H1 (cell line): ENCODE measurements at regions not wholly inside any gene's neighbourhood (a gene's known extent, or its start where the extent isn't known, plus 50 kb on each side); places are given as distances from the start of the nearest gene placed in this dataset.

Experiments
- CTCF ChIA-PET: fragments of 300-600 bp; sonication (Branson Sonifier 250); formaldehyde crosslinking; loops from one replicate; lab custom pipeline; 2021; ENCODE audit not compliant: partially characterized antibody; lab: Charles Lee
- POLR2A ChIA-PET: fragments of 300-600 bp; sonication (Branson Sonifier 250); formaldehyde crosslinking; loops from one replicate; lab custom pipeline; 2021; ENCODE audit warnings: inconsistent platforms; ENCODE audit not compliant: partially characterized antibody; lab: Charles Lee
- DNase-seq, 2 experiments: peaks; one replicate each; pipeline versions ENCODE4 v3.0.0 to v3.0.0-alpha.2; 2010 to 2022; ENCODE audit warnings: low spot score in 2 of 2, low read depth in 1 of 2, mixed read lengths in 1 of 2
- FAIRE-seq: peaks from 2 replicates; lab custom pipeline; 2011; peaks lifted over from hg19 to GRCh38; lab: Jason Lieb, UNC
- H2AFZ ChIP-seq: 2 replicates; pipeline ENCODE4 v1.8.1; 2012; ENCODE audit warnings: low read length, inconsistent platforms
- H2AK5ac ChIP-seq: 2 replicates; pipeline ENCODE4 v1.6.1; 2013; ENCODE audit warnings: low read depth, low read length
- H2BK120ac ChIP-seq: replicated peaks from 2 replicates; pipeline ENCODE3; 2013; ENCODE audit warnings: low read depth, low read length, inconsistent platforms
- H2BK12ac ChIP-seq: 2 replicates; pipeline ENCODE4 v1.6.1; 2013; ENCODE audit warnings: low read depth, low read length
- H2BK15ac ChIP-seq: 2 replicates; pipeline ENCODE4 v1.6.1; 2013; ENCODE audit warnings: low read length
- H2BK20ac ChIP-seq: 2 replicates; pipeline ENCODE4 v1.6.1; 2013; ENCODE audit warnings: low read length
- H2BK5ac ChIP-seq: 2 replicates; pipeline ENCODE4 v1.6.1; 2013; ENCODE audit warnings: low read depth, low read length
- H3K14ac ChIP-seq: 2 replicates; pipeline ENCODE4 v1.6.1; 2013; ENCODE audit warnings: inconsistent platforms; ENCODE audit not compliant: insufficient read length
- H3K18ac ChIP-seq: 2 replicates; pipeline ENCODE4 v1.6.1; 2013; ENCODE audit warnings: low read length; ENCODE audit errors: extremely low read depth
- H3K23ac ChIP-seq: 2 replicates; pipeline ENCODE4 v1.6.1; 2013; ENCODE audit warnings: inconsistent platforms; ENCODE audit not compliant: insufficient read length
- H3K23me2 ChIP-seq: 2 replicates; pipeline ENCODE4 v1.6.1; 2013; ENCODE audit warnings: low read depth, low read length
- H3K27ac ChIP-seq: 2 replicates; pipeline ENCODE4 v1.6.1; 2011; ENCODE audit warnings: low read depth, low read length, inconsistent platforms
- H3K27me3 ChIP-seq, 4 experiments: replicated peaks in 1 of 4; 1 replicate in 1 of 4; 2 replicates in 3 of 4; pipeline versions ENCODE4 v1.6.1 to v1.8.1; 2011 to 2013; ENCODE audit warnings: low read length in 3 of 4, mild to moderate bottlenecking in 3 of 4, inconsistent platforms in 2 of 4, mixed read lengths in 2 of 4, moderate library complexity in 1 of 4; ENCODE audit not compliant: control insufficient read depth in 3 of 4, insufficient read depth in 3 of 4; ENCODE audit errors: extremely low read depth in 1 of 4
- H3K36me3 ChIP-seq, 4 experiments: 2 replicates each; pipeline versions ENCODE4 v1.6.1 to v1.8.1; 2011 to 2013; ENCODE audit warnings: mild to moderate bottlenecking in 4 of 4, low read length in 3 of 4, moderate library complexity in 2 of 4, control low read depth in 1 of 4, inconsistent platforms in 1 of 4; ENCODE audit not compliant: insufficient read depth in 4 of 4, control insufficient read depth in 2 of 4
- H3K4ac ChIP-seq: replicated peaks from 2 replicates; pipeline ENCODE3; 2013; ENCODE audit warnings: low read length, low read depth, mixed read lengths, inconsistent platforms; ENCODE audit not compliant: insufficient read length
- H3K4me1 ChIP-seq, 4 experiments: replicated peaks in 1 of 4; 1 replicate in 1 of 4; 2 replicates in 3 of 4; pipeline versions ENCODE4 v1.6.1 to v1.8.1; 2011 to 2013; ENCODE audit warnings: low read length in 3 of 4, inconsistent platforms in 2 of 4, mixed read lengths in 1 of 4; ENCODE audit not compliant: insufficient read depth in 4 of 4, control insufficient read depth in 3 of 4
- H3K4me2 ChIP-seq, 2 experiments: 2 replicates each; pipeline versions ENCODE4 v1.6.1 to v1.8.1; 2011 to 2013; ENCODE audit warnings: low read depth in 2 of 2, low read length in 2 of 2, control low read depth in 1 of 2, inconsistent platforms in 1 of 2, mild to moderate bottlenecking in 1 of 2; ENCODE audit not compliant: insufficient read depth in 1 of 2
- H3K4me3 ChIP-seq, 4 experiments: fragments of 200-600, 300-600 bp in 1 of 4; sonication (generic), shearing (Covaris generic), sonication (Bioruptor Twin) in 1 of 4; 2 replicates each; pipeline versions ENCODE4 v1.5.1 to v1.8.1; 2011 to 2016; ENCODE audit warnings: low read length in 4 of 4, low read depth in 3 of 4, control low read depth in 2 of 4, inconsistent platforms in 2 of 4, mild to moderate bottlenecking in 2 of 4, mixed read lengths in 1 of 4, moderate library complexity in 1 of 4; ENCODE audit not compliant: insufficient read depth in 2 of 4; ENCODE audit errors: extremely low read depth in 1 of 4
- H3K56ac ChIP-seq: replicated peaks from 2 replicates; pipeline ENCODE3; 2013; ENCODE audit warnings: low read depth, mild to moderate bottlenecking, mixed read lengths, low read length, inconsistent platforms; ENCODE audit not compliant: insufficient read length
- H3K79me1 ChIP-seq: 2 replicates; pipeline ENCODE4 v1.6.1; 2013; ENCODE audit warnings: low read depth, low read length, control low read depth
- H3K79me2 ChIP-seq, 2 experiments: 2 replicates each; pipeline versions ENCODE4 v1.6.1 to v1.8.1; 2012 to 2013; ENCODE audit warnings: low read length in 2 of 2, mild to moderate bottlenecking in 2 of 2, inconsistent platforms in 1 of 2; ENCODE audit not compliant: insufficient read depth in 2 of 2, control insufficient read depth in 1 of 2
- H3K9ac ChIP-seq, 4 experiments: replicated peaks in 1 of 4; 1 replicate in 1 of 4; 2 replicates in 3 of 4; pipeline versions ENCODE4 v1.6.1 to v1.8.1; 2011 to 2013; ENCODE audit warnings: low read depth in 3 of 4, low read length in 3 of 4, control low read depth in 2 of 4, mild to moderate bottlenecking in 2 of 4, moderate library complexity in 2 of 4, inconsistent platforms in 1 of 4; ENCODE audit errors: extremely low read depth in 1 of 4
- H3K9me3 ChIP-seq, 2 experiments: 2 replicates each; pipeline versions ENCODE4 v1.6.1 to v1.8.1; 2012 to 2013; ENCODE audit warnings: mild to moderate bottlenecking in 2 of 2, moderate library complexity in 2 of 2, control low read depth in 1 of 2, inconsistent platforms in 1 of 2, low read depth in 1 of 2, low read length in 1 of 2, mixed read lengths in 1 of 2; ENCODE audit not compliant: insufficient read depth in 2 of 2
- H4K20me1 ChIP-seq, 2 experiments: replicated peaks in 1 of 2; 2 replicates each; pipeline versions ENCODE3 to v1.8.1; 2011 to 2013; ENCODE audit warnings: inconsistent platforms in 2 of 2, low read length in 2 of 2, mild to moderate bottlenecking in 1 of 2; ENCODE audit not compliant: insufficient read depth in 2 of 2, control insufficient read depth in 1 of 2
- H4K5ac ChIP-seq: 2 replicates; pipeline ENCODE4 v1.6.1; 2013; ENCODE audit warnings: low read length, low read depth, mixed read lengths, inconsistent platforms; ENCODE audit not compliant: insufficient read length
- H4K8ac ChIP-seq: 2 replicates; pipeline ENCODE4 v1.8.0; 2013; ENCODE audit warnings: mild to moderate bottlenecking, moderate library complexity, low read length, inconsistent platforms; ENCODE audit not compliant: insufficient read depth; ENCODE audit errors: extremely low read depth
- H4K91ac ChIP-seq: replicated peaks from 2 replicates; pipeline ENCODE3; 2013; ENCODE audit warnings: low read length, mixed read lengths, inconsistent platforms; ENCODE audit not compliant: insufficient read length
- BACH1 ChIP-seq: IDR thresholded peaks from 2 replicates; pipeline ENCODE4 v1.6.1; 2012; ENCODE audit warnings: low read length, improper control_type of control experiment
- BRCA1 ChIP-seq: IDR thresholded peaks from 2 replicates; pipeline ENCODE4 v1.6.1; 2012; ENCODE audit warnings: low read depth, low read length, improper control_type of control experiment
- CBX8 ChIP-seq: fragments of 300-800, 300-1000 bp; sonication (generic); IDR thresholded peaks from 2 replicates; pipeline ENCODE4 v1.7.1; 2016; ENCODE audit warnings: low read depth, low read length, borderline replicate concordance
- EP300 ChIP-seq, 2 experiments: IDR thresholded peaks; 1 replicate in 1 of 2; 2 replicates in 1 of 2; pipeline ENCODE4 v1.6.1; 2011 to 2012; ENCODE audit warnings: low read depth in 2 of 2, low read length in 2 of 2, mild to moderate bottlenecking in 2 of 2, borderline replicate concordance in 1 of 2, inconsistent platforms in 1 of 2, moderate library complexity in 1 of 2
- EZH2 ChIP-seq: fragments of 200-600 bp; sonication (generic); IDR thresholded peaks from 2 replicates; pipeline ENCODE4 v1.7.1; 2012; ENCODE audit warnings: low read depth, mild to moderate bottlenecking, moderate library complexity, low read length, inconsistent platforms; ENCODE audit not compliant: severe bottlenecking
- MAFK ChIP-seq: IDR thresholded peaks from 2 replicates; pipeline ENCODE4 v1.6.1; 2012; ENCODE audit warnings: low read depth, mild to moderate bottlenecking, improper control_type of control experiment, low read length
- NANOG ChIP-seq: IDR thresholded peaks from 2 replicates; pipeline ENCODE4 v1.6.1; 2011; ENCODE audit warnings: low read length, low read depth, mild to moderate bottlenecking, inconsistent platforms; ENCODE audit not compliant: insufficient read depth, poor library complexity, severe bottlenecking
- NRF1 ChIP-seq: IDR thresholded peaks from 2 replicates; pipeline ENCODE4 v1.6.1; 2011; ENCODE audit warnings: mild to moderate bottlenecking, low read depth, low read length, improper control_type of control experiment
- SRF ChIP-seq: IDR thresholded peaks from 2 replicates; pipeline ENCODE4 v1.6.1; 2011; ENCODE audit warnings: mild to moderate bottlenecking, low read depth, low read length, moderate library complexity
- WGBS, 2 experiments: shearing (Covaris generic) in 1 of 2; methylation state at CpG; one replicate each; pipeline versions ENCODE4 v1.1.6 to v1.1.7; 2013 to 2015; ENCODE audit warnings: low lambda C conversion rate in 2 of 2, mixed read lengths in 2 of 2, inconsistent platforms in 1 of 2, low coverage in 1 of 2, missing lambda C conversion rate in 1 of 2; ENCODE audit not compliant: insufficient replicate concordance in 2 of 2, insufficient coverage in 1 of 2, insufficient read length in 1 of 2; ENCODE audit errors: extremely low coverage in 1 of 2, missing lambda C conversion rate in 1 of 2; 5-methylcytosine and 5-hydroxymethylcytosine counted together
- TF ChIP-seq, protein P1 (sequence below): IDR thresholded peaks from 2 replicates; pipeline ENCODE4 v1.6.1; 2012; ENCODE audit warnings: low read length, inconsistent platforms
- TF ChIP-seq, protein P2 (sequence below): IDR thresholded peaks from 2 replicates; pipeline ENCODE4 v1.6.1; 2011; ENCODE audit warnings: low read depth, mild to moderate bottlenecking, low read length; ENCODE audit not compliant: insufficient read depth

DNA sequence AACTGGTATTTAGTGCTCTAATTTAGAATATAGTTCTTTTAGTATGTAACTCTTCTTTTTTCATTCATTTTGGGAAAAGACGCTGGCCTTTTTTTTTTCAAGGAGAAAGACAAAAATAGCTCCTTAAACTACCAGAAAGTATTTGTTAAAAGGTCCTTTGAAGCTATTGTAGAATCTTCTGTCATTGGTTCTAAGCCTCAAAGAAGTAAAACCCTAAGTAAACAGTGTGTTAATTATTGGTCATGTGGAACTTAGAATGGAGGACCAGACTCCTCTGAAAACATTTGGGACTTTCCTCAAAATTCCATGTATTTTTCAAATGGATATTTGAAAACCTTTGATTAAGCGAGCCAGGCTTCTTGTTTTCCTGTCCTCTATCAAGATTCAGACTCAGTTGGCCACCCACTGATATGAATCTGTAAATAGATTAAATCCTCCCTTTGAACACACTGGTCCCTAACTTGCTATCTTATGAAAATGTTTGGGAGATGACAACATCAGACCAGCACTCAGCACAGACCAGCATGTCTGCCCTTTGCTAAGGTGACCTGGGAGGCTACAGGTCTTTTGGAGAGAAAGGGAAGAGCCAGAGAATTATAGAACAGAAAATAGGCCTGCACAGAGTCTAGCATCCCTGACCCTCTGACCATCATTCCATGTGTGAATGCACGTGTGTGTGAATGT, 120.3 kb upstream of the GATA6 start:
- Histone ChIP-seq H2BK12ac (no peak overlapping the region), H2AK5ac (no peak overlapping the region), H3K4me2 (no peak overlapping the region), H3K23me2 (no peaks in the 10 kb centered on the region), H3K23ac (no peak overlapping the region), H4K20me1 (no peaks in the 10 kb centered on the region), H3K4me1 (peaks cover 0 to 4% (median under 1%) of the 10 kb centered on the region in 4 experiments; a peak in 1 of 7 replicates), H3K56ac (no peak overlapping the region), H4K5ac (no peak overlapping the region), H3K36me3 (no peaks in the 10 kb centered on the region), H3K4me3 (no peak overlapping the region), H3K9ac (no peak overlapping the region), H3K79me2 (no peaks in the 10 kb centered on the region), H2AFZ (no peak overlapping the region), H3K79me1 (no peaks in the 10 kb centered on the region), H4K8ac (no peak overlapping the region), H4K91ac (no peak overlapping the region), H3K27ac (no peak overlapping the region), H3K4ac (no peak overlapping the region), H3K27me3 (no peaks in the 10 kb centered on the region), H2BK15ac (no peak overlapping the region), H2BK120ac (no peak overlapping the region), H3K14ac (no peak overlapping the region), H3K18ac (no peak overlapping the region), H2BK20ac (no peak overlapping the region), H3K9me3 (no peaks in the 10 kb centered on the region), H2BK5ac (no peak overlapping the region)
- ChIA-PET CTCF (no interaction called here), POLR2A (no interaction called here)
- FAIRE-seq (no peak), DNase-seq (no peak)
- 93% methylated on average over 3 of the region's 3 CpGs; no CpG with 5 or more reads in 1 of the 2 experiments for WGBS, 2 experiments
- no peak for TF ChIP-seq SRF
- no peak for TF ChIP-seq BRCA1
- TF ChIP-seq EZH2: no peak
- TF ChIP-seq CBX8: no peak
- TF ChIP-seq MAFK: no peak
- TF ChIP-seq, protein P1, sequence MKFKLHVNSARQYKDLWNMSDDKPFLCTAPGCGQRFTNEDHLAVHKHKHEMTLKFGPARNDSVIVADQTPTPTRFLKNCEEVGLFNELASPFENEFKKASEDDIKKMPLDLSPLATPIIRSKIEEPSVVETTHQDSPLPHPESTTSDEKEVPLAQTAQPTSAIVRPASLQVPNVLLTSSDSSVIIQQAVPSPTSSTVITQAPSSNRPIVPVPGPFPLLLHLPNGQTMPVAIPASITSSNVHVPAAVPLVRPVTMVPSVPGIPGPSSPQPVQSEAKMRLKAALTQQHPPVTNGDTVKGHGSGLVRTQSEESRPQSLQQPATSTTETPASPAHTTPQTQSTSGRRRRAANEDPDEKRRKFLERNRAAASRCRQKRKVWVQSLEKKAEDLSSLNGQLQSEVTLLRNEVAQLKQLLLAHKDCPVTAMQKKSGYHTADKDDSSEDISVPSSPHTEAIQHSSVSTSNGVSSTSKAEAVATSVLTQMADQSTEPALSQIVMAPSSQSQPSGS: no peak
- no peak for TF ChIP-seq NRF1
- no peak for TF ChIP-seq BACH1
- TF ChIP-seq EP300 (IDR thresholded peaks at IDR 0.05; ENCODE audit: borderline replicate concordance in 1 of 2, low read depth in 2 of 2, low read length in 2 of 2): no peak
- TF ChIP-seq, protein P2, sequence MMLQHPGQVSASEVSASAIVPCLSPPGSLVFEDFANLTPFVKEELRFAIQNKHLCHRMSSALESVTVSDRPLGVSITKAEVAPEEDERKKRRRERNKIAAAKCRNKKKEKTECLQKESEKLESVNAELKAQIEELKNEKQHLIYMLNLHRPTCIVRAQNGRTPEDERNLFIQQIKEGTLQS: no peak
- TF ChIP-seq NANOG: no peak
